SK-N-MC (cell line): ENCODE measurements at regions not wholly inside any gene's neighbourhood (a gene's known extent, or its start where the extent isn't known, plus 50 kb on each side); places are given as distances from the start of the nearest gene placed in this dataset.

Experiments used
- EZH2 ChIP-seq: fragments of 200-600 bp; sonication (generic); IDR thresholded peaks from one replicate; pipeline ENCODE4 v1.6.1; 2017; ENCODE audit warnings: antibody characterized with exemption
- FOXP2 ChIP-seq: optimal IDR thresholded peaks from 2 replicates; pipeline ENCODE3; 2011; ENCODE audit warnings: mild to moderate bottlenecking, moderate library complexity; ENCODE audit not compliant: insufficient read depth; ENCODE audit errors: extremely low read length, control extremely low read depth
- POLR2AphosphoS5 ChIP-seq: IDR thresholded peaks from 2 replicates; pipeline ENCODE4 v1.6.1; 2012; ENCODE audit warnings: mild to moderate bottlenecking, low read depth, low read length, borderline replicate concordance

DNA sequence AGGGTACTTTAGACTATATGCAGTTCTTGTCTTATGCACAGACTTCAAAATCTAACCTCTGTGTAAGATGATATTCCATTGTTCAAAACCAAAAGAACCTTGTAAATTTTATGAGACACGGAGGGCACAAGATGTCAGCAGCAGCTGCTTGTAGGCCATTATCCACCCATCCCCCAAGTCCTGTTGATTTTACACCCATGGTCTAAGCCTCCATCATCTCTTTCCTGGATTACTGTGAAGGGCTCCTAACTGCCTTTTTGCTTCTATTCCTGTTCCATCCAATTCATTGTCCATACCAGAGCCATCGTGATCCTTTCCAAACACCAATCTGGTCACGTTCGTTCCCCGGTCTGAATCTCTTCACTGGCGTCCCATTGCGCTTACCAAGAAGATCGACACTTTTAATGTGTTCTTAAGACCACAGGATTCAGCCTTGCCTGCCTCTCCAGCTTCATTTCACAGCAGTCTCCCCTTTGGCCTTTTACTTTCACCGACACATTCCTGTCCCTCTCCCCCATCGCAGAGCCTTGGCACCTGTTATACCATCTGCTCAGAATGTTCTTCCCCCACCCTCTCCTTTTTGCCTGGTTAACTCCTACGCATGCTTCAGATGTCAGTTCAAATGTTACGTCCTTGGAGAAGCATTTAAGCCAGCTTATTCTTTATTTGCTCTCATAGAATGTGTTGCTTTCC, 107.3 kb upstream of the POU3F1 start:
- TF ChIP-seq EZH2 (no peak), FOXP2 (no peak), POLR2AphosphoS5 (no peak)
